AG09319 (cell line): ENCODE measurements at regions not wholly inside any gene's neighbourhood (a gene's known extent, or its start where the extent isn't known, plus 50 kb on each side); places are given as distances from the start of the nearest gene placed in this dataset.

Experiments used
- DNase-seq: peaks from one replicate; pipeline ENCODE4 v3.0.0-alpha.2; 2010; ENCODE audit warnings: low read depth; ENCODE audit errors: extremely low read depth
- TF ChIP-seq, protein P1 (sequence below): IDR thresholded peaks from 2 replicates; pipeline ENCODE4 v1.5.1; 2011; ENCODE audit warnings: low read depth, mild to moderate bottlenecking, inconsistent platforms, low read length, moderate library complexity

DNA sequence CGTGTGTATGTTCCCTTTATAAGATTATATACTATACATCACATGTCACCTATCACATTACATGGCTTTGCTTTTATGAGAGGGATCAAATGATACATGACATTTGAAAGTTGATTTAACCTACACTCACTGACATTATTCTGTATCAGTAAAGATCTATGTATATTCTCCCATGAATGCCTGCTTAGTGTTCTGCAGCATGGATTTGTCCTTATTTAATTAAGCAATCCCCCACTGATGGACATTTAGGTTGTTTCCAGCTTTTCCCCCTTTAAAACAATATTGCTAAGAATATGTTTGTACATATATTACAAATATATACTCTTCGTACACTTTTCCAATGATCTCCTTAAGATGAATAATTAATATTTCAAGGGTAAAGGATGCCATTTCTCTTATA is 297.4 kb downstream of the TFAP2C start:
- no peak for DNase-seq
- TF ChIP-seq, protein P1, sequence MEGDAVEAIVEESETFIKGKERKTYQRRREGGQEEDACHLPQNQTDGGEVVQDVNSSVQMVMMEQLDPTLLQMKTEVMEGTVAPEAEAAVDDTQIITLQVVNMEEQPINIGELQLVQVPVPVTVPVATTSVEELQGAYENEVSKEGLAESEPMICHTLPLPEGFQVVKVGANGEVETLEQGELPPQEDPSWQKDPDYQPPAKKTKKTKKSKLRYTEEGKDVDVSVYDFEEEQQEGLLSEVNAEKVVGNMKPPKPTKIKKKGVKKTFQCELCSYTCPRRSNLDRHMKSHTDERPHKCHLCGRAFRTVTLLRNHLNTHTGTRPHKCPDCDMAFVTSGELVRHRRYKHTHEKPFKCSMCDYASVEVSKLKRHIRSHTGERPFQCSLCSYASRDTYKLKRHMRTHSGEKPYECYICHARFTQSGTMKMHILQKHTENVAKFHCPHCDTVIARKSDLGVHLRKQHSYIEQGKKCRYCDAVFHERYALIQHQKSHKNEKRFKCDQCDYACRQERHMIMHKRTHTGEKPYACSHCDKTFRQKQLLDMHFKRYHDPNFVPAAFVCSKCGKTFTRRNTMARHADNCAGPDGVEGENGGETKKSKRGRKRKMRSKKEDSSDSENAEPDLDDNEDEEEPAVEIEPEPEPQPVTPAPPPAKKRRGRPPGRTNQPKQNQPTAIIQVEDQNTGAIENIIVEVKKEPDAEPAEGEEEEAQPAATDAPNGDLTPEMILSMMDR, result no peak

DNA sequence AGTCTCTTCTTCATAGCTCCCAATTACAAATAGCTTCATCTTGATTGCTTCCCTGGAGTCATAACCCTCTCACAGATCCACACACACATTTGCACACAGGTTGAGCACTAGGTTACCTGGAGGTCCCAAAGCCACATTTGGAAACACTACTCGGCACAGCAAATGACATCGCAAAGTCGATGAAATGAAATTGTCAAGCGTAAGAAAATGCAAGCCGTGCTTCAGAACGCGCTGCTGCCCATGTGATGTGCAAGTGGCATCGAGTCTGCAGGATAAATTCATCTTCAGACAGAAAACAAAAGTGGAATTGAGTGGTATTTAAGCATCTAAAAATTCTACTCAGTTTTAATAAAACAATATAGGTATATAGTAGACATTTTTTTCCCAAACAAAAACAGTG is 298.0 kb downstream of the TFAP2C start:
- no peak for DNase-seq
- TF ChIP-seq, protein P1, result no peak

DNA sequence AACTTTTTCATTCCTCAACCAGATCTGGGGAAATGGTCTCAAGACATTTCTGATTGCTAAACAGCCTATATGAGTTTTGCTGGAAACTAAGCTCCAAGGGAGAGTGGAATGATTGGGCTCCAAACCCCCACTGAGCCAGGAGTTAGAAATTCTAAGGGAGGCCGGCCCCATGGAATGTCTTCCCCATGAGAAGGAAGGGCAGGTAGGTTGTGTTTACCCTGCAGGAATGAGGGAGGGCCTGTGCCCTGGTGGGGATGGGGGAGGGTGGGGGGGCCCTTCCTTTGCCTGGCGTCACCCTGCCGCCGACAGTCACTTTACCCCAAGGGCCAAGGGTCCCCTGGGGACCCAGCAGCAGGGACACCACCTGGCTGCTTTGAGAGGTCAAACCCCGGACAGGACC is 298.9 kb downstream of the TFAP2C start:
- no peak for DNase-seq
- TF ChIP-seq, protein P1, result no peak

DNA sequence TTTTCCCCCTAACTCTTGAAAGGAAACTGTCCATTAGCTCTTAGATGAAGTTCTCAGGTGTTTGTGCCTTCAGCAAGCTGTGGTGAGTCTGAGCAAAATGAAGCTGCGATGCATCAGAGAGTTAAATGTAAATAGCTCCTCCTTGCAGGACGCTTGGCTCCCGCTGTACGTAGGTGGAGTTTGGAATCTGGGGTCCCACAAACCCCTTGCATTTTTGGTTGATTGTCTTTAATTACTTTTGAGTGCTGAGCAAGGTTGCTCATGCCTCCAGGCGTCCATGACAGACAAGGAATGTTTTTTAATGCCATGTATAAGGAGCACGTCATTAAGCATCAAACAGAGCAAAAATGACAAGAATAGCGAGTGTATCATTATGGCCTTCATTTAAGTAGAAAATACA is 300.5 kb downstream of the TFAP2C start:
- no peak for DNase-seq
- TF ChIP-seq, protein P1, result no peak

DNA sequence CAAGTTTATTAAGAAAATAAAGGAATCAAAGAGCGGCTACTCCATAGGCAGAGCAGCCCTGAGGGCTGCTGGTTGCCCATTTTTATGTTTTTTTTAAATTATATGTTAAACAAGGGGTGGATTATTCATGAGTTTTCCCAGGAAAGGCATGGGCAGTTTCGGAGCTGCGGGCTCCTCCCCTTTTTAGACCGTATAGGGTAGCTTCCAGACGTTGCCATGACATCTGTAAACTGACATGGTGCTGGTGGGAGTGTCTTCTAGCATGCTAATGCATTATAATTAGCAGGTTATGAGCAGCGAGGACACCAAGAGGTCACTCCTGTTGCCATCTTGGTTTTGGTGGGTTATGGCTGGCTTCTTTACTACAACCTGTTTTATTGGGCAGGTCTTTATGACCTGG is 301.8 kb downstream of the TFAP2C start:
- TF ChIP-seq, protein P1, result no peak
- no peak for DNase-seq

DNA sequence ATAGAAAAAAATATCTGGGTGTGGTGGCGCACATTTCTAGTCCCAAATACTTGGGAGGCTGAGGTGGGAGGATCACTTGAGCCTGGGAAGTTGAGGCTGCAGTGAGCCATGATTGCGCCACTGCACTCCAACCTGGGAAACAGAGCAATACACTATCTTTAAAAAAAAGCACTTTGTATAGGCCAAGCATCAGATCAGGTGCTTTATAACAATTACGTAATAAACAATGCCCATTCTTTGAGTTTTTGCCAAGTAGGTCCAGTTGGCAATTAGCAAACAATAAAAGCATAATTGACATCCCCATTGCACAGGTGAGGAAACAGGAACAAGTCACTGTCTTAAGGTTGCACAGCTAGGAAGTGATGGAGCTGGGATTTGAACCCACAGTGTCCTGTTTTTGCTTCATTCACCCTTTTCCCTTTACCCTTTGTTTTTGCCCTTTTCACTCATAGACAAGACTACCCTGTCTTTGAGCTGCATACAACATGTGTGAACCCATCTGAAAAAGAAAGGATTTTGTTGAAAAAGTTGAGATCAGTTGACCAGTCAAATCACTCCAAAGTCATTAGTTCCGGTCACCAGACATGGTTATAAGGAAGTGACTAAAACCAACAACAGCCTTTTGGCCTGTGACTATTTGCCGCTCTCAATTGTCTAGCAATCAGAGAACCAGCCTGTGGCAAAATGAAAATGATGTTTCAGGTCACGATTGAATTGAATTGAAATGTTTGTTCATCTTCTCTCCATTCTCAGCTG is 303.6 kb downstream of the TFAP2C start:
- TF ChIP-seq, protein P1, result no peak
- no peak for DNase-seq

DNA sequence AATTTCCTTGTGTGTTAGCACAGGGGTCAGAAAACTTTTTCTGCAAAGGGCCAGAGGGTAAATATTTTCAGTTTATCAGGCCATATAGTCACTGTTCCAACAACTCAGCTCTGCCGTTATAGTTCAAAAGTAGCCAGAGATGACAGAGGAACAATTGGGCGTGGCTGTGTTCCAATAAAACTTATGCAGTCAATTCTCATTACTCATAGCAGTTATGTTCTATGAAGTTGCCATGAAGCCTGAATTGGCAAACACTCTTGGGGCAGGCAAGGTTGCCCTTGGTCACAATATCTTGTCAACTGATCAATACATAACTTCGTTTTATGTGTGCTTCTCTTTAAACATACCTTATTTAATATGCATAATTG is 304.2 kb downstream of the TFAP2C start:
- no peak for DNase-seq
- TF ChIP-seq, protein P1, result no peak
